Natural killer cell (primary cell): ENCODE measurements at regions not wholly inside any gene's neighbourhood (a gene's known extent, or its start where the extent isn't known, plus 50 kb on each side); places are given as distances from the start of the nearest gene placed in this dataset.
A peak's percentile ranks its signal among the peaks of the same experiment; 100 is the strongest.

Source experiments
- ATAC-seq, 3 donors: fragments of 150-1000 bp in 2 of 3; fragments of 200-7000 bp in 1 of 3; cut with Tn5 transposase; 1 replicate in 1 of 3; 2 replicates in 2 of 3; pipeline ENCODE4 v1.10.0; 2021; ENCODE audit warnings: mild to moderate bottlenecking in 2 of 3, moderate library complexity in 2 of 3
- DNase-seq, 2 donors: peaks; one replicate each; pipeline versions ENCODE4 v3.0.0 to v3.0.0-alpha.2; 2013 to 2021; ENCODE audit warnings: mixed read lengths in 1 of 2
- H3K27ac ChIP-seq: one replicate; pipeline ENCODE4 v1.5.1; 2013; ENCODE audit warnings: mild to moderate bottlenecking, low read length
- H3K27me3 ChIP-seq: one replicate; pipeline ENCODE4 v1.6.1; 2013; ENCODE audit warnings: low read length; ENCODE audit not compliant: control insufficient read depth, insufficient read depth
- H3K36me3 ChIP-seq: one replicate; pipeline ENCODE4 v1.6.1; 2013; ENCODE audit warnings: low read length; ENCODE audit not compliant: control insufficient read depth, insufficient read depth
- H3K4me1 ChIP-seq: one replicate; pipeline ENCODE4 v1.6.1; 2013; ENCODE audit warnings: low read length; ENCODE audit not compliant: control insufficient read depth, insufficient read depth
- H3K4me3 ChIP-seq: one replicate; pipeline ENCODE4 v1.5.1; 2013; ENCODE audit warnings: low read length
- H3K9me3 ChIP-seq: one replicate; pipeline ENCODE4 v1.6.1; 2013; ENCODE audit warnings: low read length; ENCODE audit not compliant: control insufficient read depth, insufficient read depth
- H3K27ac Mint-ChIP-seq, 2 donors: one replicate each; pipeline ENCODE4 v1.8.0; 2022; ENCODE audit warnings: mild to moderate bottlenecking in 2 of 2, mixed read lengths in 2 of 2, moderate library complexity in 1 of 2
- H3K27me3 Mint-ChIP-seq, 2 donors: one replicate each; pipeline ENCODE4 v1.8.0; 2022; ENCODE audit warnings: low read depth in 2 of 2, mixed read lengths in 2 of 2
- H3K36me3 Mint-ChIP-seq: one replicate; pipeline ENCODE4 v1.8.0; 2022; ENCODE audit warnings: mixed read lengths
- H3K4me1 Mint-ChIP-seq, 2 donors: one replicate each; pipeline ENCODE4 v1.8.0; 2022; ENCODE audit warnings: mixed read lengths in 2 of 2
- H3K4me3 Mint-ChIP-seq: one replicate; pipeline ENCODE4 v1.8.0; 2022; ENCODE audit warnings: mild to moderate bottlenecking, moderate library complexity, mixed read lengths
- H3K9me3 Mint-ChIP-seq, 2 donors: one replicate each; pipeline ENCODE4 v1.8.0; 2022; ENCODE audit warnings: mixed read lengths in 2 of 2
- CTCF ChIP-seq: fragments of 200-600 bp; IDR thresholded peaks from one replicate; pipeline ENCODE4 v1.8.0; 2022; ENCODE audit warnings: antibody characterized with exemption
- WGBS: methylation state at CpG from one replicate; pipeline ENCODE4 v1.1.7; 2013; ENCODE audit warnings: missing lambda C conversion rate; ENCODE audit not compliant: insufficient coverage; 5-methylcytosine and 5-hydroxymethylcytosine counted together
- intact Hi-C: fragments of 100-400 bp; cut with micrococcal nuclease; formaldehyde crosslinking; loops from one replicate; pipeline ENCODE4 v1.14.2; 2022

GRCh38 chr9:100714372-100715099, 136.7 kb downstream of the CAVIN4 start:
- Histone ChIP-seq H3K4me3 (no peak overlapping the region), H3K9me3 (no peaks in the 10 kb centered on the region), H3K36me3 (no peaks in the 10 kb centered on the region), H3K4me1 (no peaks in the 10 kb centered on the region), H3K27me3 (no peaks in the 10 kb centered on the region), H3K27ac (no peak overlapping the region)
- Mint-ChIP-seq H3K9me3 (no peaks in the 10 kb centered on the region), H3K4me3 (no peak overlapping the region), H3K27ac (no peak overlapping the region), H3K4me1 (no peaks in the 10 kb centered on the region), H3K36me3 (no peaks in the 10 kb centered on the region), H3K27me3 (no peaks in the 10 kb centered on the region)
- DNase-seq (peak in 1 of 2 donors; percentile 41), ATAC-seq (no peak)
- TF ChIP-seq CTCF = peak; percentile 50
- intact Hi-C loops = loop anchor here (5.0 to 10.0 kb wide), 2 partner anchors 598 to 820 kb away; partner anchors contain the start of gene RNF20
- 71% methylated on average over 8 of the region's 11 CpGs for WGBS

DNA sequence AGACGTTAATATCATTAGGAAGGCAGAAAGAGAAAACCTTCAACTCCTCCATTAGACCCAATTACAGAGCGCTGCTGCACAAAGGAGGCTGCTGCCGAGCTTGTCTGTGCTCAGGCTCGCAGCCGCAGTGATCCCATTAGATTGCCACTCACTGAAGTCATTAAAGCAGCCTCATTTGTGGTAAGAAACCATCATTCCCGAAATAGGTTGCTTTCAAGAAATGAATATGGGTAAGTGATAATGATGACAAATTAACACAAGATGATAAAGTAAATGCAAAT, 137.2 kb downstream of the CAVIN4 start:
- no peak for ATAC-seq
- no peaks in the 10 kb centered on the region for H3K27me3 Mint-ChIP-seq
- intact Hi-C loops = loop anchor here (10.0 kb wide), 1 partner anchor 820 kb away; the partner anchor contains the start of gene RNF20

GRCh38 chr9:100718717-100719116, 140.8 kb downstream of the CAVIN4 start:
- H3K36me3 Mint-ChIP-seq = no peaks in the 10 kb centered on the region
- H3K4me3 Mint-ChIP-seq = no peak overlapping the region
- Histone ChIP-seq H3K4me1 (no peaks in the 10 kb centered on the region), H3K4me3 (no peak overlapping the region), H3K27me3 (no peaks in the 10 kb centered on the region), H3K9me3 (no peaks in the 10 kb centered on the region), H3K27ac (no peak overlapping the region), H3K36me3 (no peaks in the 10 kb centered on the region)
- TF ChIP-seq CTCF = no peak
- DNase-seq (no peak), ATAC-seq (no peak)
- H3K9me3 Mint-ChIP-seq = no peaks in the 10 kb centered on the region
- H3K4me1 Mint-ChIP-seq = no peaks in the 10 kb centered on the region
- intact Hi-C loops = loop anchor here (10.0 kb wide), 1 partner anchor 816 kb away; the partner anchor contains the start of gene RNF20
- H3K27ac Mint-ChIP-seq = no peak overlapping the region
- no peaks in the 10 kb centered on the region for H3K27me3 Mint-ChIP-seq
- WGBS = 83% methylated on average over 5 of the region's 5 CpGs

More for the DNA sequence above, 137.2 kb downstream of the CAVIN4 start:
- Mint-ChIP-seq H3K4me3 (no peak overlapping the region), H3K9me3 (no peaks in the 10 kb centered on the region), H3K4me1 (no peaks in the 10 kb centered on the region), H3K36me3 (no peaks in the 10 kb centered on the region), H3K27ac (no peak overlapping the region)
- no peaks in the 10 kb centered on the region for H3K36me3 ChIP-seq
- H3K4me1 ChIP-seq = no peaks in the 10 kb centered on the region
- no peak for DNase-seq
- no peaks in the 10 kb centered on the region for H3K27me3 ChIP-seq
- no peak overlapping the region for H3K27ac ChIP-seq
- WGBS = 75% methylated on average over 6 of the region's 6 CpGs
- TF ChIP-seq CTCF = no peak
- no peaks in the 10 kb centered on the region for H3K9me3 ChIP-seq
- H3K4me3 ChIP-seq = no peak overlapping the region

GRCh38 chr9:100720922-100721321, 143.0 kb downstream of the CAVIN4 start:
- no peak for TF ChIP-seq CTCF
- no peak overlapping the region for H3K27ac Mint-ChIP-seq
- H3K4me3 ChIP-seq = no peak overlapping the region
- no peaks in the 10 kb centered on the region for H3K9me3 Mint-ChIP-seq
- no peak overlapping the region for H3K4me3 Mint-ChIP-seq
- H3K36me3 ChIP-seq = no peaks in the 10 kb centered on the region
- DNase-seq (no peak), ATAC-seq (no peak)
- H3K36me3 Mint-ChIP-seq = no peaks in the 10 kb centered on the region
- WGBS = no CpG with 5 or more reads among the region's 1 CpG
- intact Hi-C loops = no loop called here
- H3K4me1 ChIP-seq = no peaks in the 10 kb centered on the region
- H3K27ac ChIP-seq = no peak overlapping the region
- no peaks in the 10 kb centered on the region for H3K27me3 ChIP-seq
- no peaks in the 10 kb centered on the region for H3K27me3 Mint-ChIP-seq
- no peaks in the 10 kb centered on the region for H3K4me1 Mint-ChIP-seq
- H3K9me3 ChIP-seq = no peaks in the 10 kb centered on the region
